ENCODE measurements at regions not wholly inside any gene's neighbourhood (a gene's known extent, or its start where the extent isn't known, plus 50 kb on each side); places are given as distances from the start of the nearest gene placed in this dataset.

DNA sequence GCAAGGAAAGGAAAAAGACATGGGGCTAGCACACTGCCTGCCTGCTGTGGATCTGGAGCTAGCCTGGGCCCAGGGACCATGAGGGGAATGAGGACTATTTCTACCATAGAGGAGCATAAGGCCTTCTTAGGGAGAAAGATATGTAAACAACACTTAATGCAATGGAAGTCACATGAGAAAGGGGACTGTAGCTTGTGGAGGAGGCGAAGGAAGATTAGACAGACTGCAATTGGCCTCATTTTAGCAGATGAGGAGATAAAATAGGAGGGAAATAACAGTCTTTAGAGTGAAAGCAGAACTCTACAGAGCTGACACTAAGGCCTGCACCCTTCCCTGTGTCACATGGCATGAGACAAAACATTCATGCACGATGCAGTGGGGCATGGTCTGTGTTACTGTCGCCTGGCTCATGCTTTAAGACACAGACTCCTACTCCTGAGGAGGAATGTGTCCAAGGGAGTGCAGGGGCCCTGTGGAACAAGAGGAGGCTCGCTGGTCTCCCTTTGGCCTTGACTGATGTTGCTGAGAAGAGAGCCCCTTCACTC, 829.3 kb upstream of the IGFBP3 start:
- H3K4me1 ChIP-seq, result peaks cover 28% of the 10 kb centered on the region
- H3K36me3 ChIP-seq, result no peaks in the 10 kb centered on the region
- H3K27me3 ChIP-seq, result no peaks in the 10 kb centered on the region
- no peak overlapping the region for H3K4me3 ChIP-seq (ENCODE audit: low read depth, low read length)
- H3K9me3 ChIP-seq, result no peaks in the 10 kb centered on the region
- no peak for DNase-seq
- no peak for TF ChIP-seq CTCF (IDR thresholded peaks at IDR 0.05; ENCODE audit: low read depth, low read length)

DNA sequence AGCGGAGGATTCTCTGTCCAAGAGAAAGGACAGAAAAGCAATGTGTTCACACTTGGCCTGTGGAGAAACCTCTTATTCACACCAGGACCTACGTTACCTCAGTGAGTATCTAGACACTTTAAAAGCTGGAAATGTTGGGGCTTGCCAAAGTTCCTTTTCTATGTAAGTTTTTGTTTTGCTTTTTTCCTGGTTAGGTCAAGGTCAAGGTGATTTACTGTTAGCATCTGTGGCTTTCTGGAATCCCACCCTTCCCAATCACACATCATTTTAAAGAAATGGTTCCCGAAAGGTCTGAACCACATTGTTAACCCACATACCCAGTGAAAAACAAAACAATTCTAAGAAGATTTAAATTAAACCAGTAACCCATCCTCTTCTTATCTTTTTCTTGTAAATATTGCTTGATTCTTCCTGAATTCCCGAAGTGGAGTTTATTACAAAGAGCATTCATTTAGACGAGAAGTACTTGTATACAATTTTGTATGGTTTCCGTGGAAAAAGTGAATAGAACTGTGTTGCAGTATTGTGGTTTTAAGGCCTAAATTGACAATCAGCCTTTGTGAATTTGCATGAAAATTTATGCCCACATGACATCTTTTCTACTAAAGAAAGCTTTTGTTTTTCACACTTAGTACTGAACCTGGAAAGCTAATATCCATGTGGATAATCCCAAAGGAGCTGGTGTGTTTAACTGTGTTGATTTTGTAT, 827.0 kb upstream of the IGFBP3 start:
- TF ChIP-seq CTCF (IDR thresholded peaks at IDR 0.05; ENCODE audit: low read depth, low read length), result no peak
- peaks cover 17% of the 10 kb centered on the region for H3K4me1 ChIP-seq
- H3K9me3 ChIP-seq, result no peaks in the 10 kb centered on the region
- no peaks in the 10 kb centered on the region for H3K36me3 ChIP-seq
- no peak for DNase-seq
- H3K27me3 ChIP-seq, result no peaks in the 10 kb centered on the region
- H3K4me3 ChIP-seq (ENCODE audit: low read depth, low read length), result no peak overlapping the region

GRCh38 chr7:46746695-46747687, 825.9 kb upstream of the IGFBP3 start:
- Histone ChIP-seq H3K4me1 (peaks cover 12% of the 10 kb centered on the region), H3K36me3 (no peaks in the 10 kb centered on the region), H3K27me3 (no peaks in the 10 kb centered on the region), H3K4me3 (ENCODE audit: low read depth, low read length) (no peak overlapping the region), H3K9me3 (no peaks in the 10 kb centered on the region)
- TF ChIP-seq CTCF (IDR thresholded peaks at IDR 0.05; ENCODE audit: low read depth, low read length), result no peak
- no peak for DNase-seq

DNA sequence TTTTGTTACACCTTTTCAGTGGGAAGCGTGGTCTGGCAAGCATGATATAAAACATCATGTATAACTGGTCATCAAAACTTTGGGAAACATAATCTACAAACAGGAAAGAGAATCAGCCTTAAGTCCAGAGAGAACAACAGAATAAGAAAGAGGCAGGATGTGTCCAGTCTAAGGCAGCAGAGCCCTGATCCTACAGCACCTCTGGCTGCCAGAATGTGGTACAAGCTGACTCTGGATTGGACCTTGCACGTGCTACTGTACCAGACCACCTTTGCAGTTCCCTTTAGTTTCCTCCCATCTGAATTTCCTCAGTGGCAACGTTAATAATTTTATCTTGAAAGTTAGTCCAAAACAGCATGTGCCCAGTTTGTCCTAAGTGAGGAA, 824.6 kb upstream of the IGFBP3 start:
- H3K4me1 ChIP-seq, result peaks cover 12% of the 10 kb centered on the region
- no peak overlapping the region for H3K4me3 ChIP-seq (ENCODE audit: low read depth, low read length)
- DNase-seq, result no peak
- no peaks in the 10 kb centered on the region for H3K27me3 ChIP-seq
- H3K9me3 ChIP-seq, result no peaks in the 10 kb centered on the region
- no peaks in the 10 kb centered on the region for H3K36me3 ChIP-seq
- no peak for TF ChIP-seq CTCF (IDR thresholded peaks at IDR 0.05; ENCODE audit: low read depth, low read length)

DNA sequence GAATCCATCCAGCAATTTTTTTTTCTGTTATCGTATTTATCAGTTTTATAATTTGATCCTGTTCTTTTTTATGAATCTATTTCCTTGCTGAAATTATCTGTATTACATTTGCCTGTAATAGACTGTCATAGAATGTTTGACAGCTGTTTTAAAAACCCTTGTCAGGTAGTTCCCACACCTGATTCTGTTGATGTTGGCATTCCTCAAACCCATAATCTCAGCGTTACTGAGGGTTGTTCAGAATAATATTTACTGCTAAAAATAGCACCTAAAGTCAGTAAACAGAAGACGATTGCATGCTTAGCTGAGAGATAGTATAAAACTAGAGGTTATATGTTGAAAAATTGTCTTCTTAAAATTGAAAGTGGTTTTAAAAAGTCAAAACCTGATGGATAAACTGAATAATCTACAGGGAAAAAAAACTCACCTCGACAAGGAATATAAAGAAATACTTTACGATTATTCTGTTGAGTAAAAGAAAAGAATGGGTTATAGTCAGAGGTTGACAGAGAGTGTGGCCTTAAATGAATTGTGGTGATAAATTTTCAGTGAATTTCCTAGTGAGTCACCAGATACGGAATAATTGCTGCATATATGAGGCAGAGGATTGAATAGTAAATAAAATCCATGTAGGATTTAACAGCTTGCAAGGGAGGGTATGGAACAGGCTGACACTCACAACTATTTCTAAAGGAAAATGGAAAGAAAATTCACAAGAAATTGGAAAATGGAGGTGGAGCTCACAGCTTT, 824.1 kb upstream of the IGFBP3 start:
- no peak for DNase-seq
- peaks cover 12% of the 10 kb centered on the region for H3K4me1 ChIP-seq
- H3K36me3 ChIP-seq, result no peaks in the 10 kb centered on the region
- no peak for TF ChIP-seq CTCF (IDR thresholded peaks at IDR 0.05; ENCODE audit: low read depth, low read length)
- no peak overlapping the region for H3K4me3 ChIP-seq (ENCODE audit: low read depth, low read length)
- no peaks in the 10 kb centered on the region for H3K9me3 ChIP-seq
- H3K27me3 ChIP-seq, result no peaks in the 10 kb centered on the region

Data from BE2C (cell line).